Adipocyte (in vitro differentiated cells): ENCODE measurements at regions not wholly inside any gene's neighbourhood (a gene's known extent, or its start where the extent isn't known, plus 50 kb on each side); places are given as distances from the start of the nearest gene placed in this dataset.

Source experiments
- DNase-seq: peaks from one replicate; pipeline ENCODE4 v3.0.0-alpha.2; 2015; ENCODE audit warnings: low read depth
- H3K27me3 ChIP-seq: replicated peaks from 2 replicates; pipeline ENCODE4 v1.7.0; 2013; ENCODE audit warnings: mild to moderate bottlenecking, low read length, moderate library complexity; ENCODE audit not compliant: control insufficient read depth, insufficient read depth
- H3K36me3 ChIP-seq: 2 replicates; pipeline ENCODE4 v1.7.0; 2013; ENCODE audit warnings: low read length, mild to moderate bottlenecking, moderate library complexity; ENCODE audit not compliant: control insufficient read depth, insufficient read depth, severe bottlenecking
- H3K4me1 ChIP-seq: 2 replicates; pipeline ENCODE4 v1.7.0; 2013; ENCODE audit warnings: mild to moderate bottlenecking, low read length, moderate library complexity; ENCODE audit not compliant: control insufficient read depth, insufficient read depth
- H3K4me3 ChIP-seq: 2 replicates; pipeline ENCODE4 v1.7.0; 2013; ENCODE audit warnings: mild to moderate bottlenecking, low read length, moderate library complexity
- H3K9ac ChIP-seq: 2 replicates; pipeline ENCODE4 v1.7.0; 2013; ENCODE audit warnings: mild to moderate bottlenecking, low read length, moderate library complexity
- H3K9me3 ChIP-seq: 2 replicates; pipeline ENCODE4 v1.7.0; 2013; ENCODE audit warnings: mild to moderate bottlenecking, low read length, moderate library complexity; ENCODE audit not compliant: control insufficient read depth

DNA sequence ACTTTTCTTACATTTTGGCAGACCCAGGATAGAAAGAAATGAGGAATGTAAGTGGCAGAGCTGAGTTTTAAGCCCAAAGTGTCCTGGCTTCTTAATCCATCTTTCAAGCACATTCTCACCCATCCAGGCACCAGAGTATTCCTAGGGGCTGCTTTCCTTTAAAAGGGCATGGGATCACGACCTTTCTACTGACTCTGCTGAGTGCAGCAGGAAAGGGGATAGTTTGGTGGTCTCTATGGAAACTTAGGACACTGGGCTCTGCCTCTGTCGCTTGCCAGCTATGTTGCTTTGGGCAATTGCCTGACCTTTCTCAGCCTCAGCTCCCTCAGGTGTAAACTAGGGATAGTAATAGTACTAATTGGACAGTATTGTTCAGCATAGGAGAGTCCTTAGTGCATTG is 458.4 kb downstream of the PDCD6IP start:
- Histone ChIP-seq H3K4me3 (no peak overlapping the region), H3K9me3 (no peaks in the 10 kb centered on the region), H3K27me3 (peaks cover 4% of the 10 kb centered on the region), H3K4me1 (peaks cover 9% of the 10 kb centered on the region), H3K9ac (no peak overlapping the region), H3K36me3 (no peaks in the 10 kb centered on the region)
- DNase-seq: no peak

DNA sequence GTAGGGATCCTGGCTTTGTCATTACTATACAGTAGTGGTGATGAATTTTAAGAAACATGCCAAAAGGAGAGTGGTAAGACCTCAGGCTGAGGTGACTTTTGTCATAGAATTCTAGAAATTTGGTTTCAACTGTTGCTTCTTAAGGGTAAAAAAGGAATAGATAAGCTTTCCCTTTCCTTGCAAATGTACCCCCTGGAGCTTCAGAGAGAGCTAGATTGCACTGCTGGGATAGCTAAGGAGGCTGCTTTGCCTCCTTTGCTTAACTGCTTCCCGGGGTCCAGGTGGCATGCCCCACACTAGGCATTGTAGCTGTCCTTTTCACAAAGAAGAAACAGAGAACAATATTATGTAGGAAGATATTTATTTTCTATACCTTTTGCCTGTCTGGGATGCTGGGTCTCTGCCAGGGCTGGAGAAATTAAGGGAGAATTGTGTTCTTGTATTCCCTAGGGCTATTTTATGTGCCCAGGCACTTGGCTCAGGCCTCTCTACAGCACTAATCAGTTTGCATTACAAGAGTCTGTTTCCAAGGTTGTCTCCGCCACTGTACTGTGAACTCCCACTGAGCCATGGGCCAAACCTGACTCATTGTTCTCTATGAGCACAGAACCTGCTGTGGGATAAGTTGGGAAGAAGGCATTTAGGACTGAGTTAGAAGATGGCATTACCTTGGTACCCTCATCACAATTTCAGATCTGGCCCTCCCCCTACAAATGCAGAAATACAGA is 460.0 kb downstream of the PDCD6IP start:
- no peaks in the 10 kb centered on the region for H3K9me3 ChIP-seq
- H3K36me3 ChIP-seq: no peaks in the 10 kb centered on the region
- peaks cover 4% of the 10 kb centered on the region for H3K27me3 ChIP-seq
- no peak overlapping the region for H3K4me3 ChIP-seq
- H3K4me1 ChIP-seq: peaks cover 9% of the 10 kb centered on the region
- DNase-seq: no peak
- no peak overlapping the region for H3K9ac ChIP-seq

- Histone ChIP-seq H3K9ac (no peak overlapping the region), H3K9me3 (no peaks in the 10 kb centered on the region), H3K4me1 (peaks cover 23% of the 10 kb centered on the region), H3K36me3 (no peaks in the 10 kb centered on the region), H3K4me3 (peak overlapping the region; percentile 39), H3K27me3 (no peaks in the 10 kb centered on the region)
- peak; percentile 88 for DNase-seq
Measured at GRCh38 chr3:34260271-34261000, 462.0 kb downstream of the PDCD6IP start.

GRCh38 chr3:34261001-34261385 is 462.6 kb downstream of the PDCD6IP start:
- Histone ChIP-seq H3K9me3 (no peaks in the 10 kb centered on the region), H3K4me3 (peak overlapping the region; percentile 39), H3K9ac (peak overlapping the region; percentile 26), H3K36me3 (no peaks in the 10 kb centered on the region), H3K27me3 (no peaks in the 10 kb centered on the region), H3K4me1 (peaks cover 23% of the 10 kb centered on the region)
- peak; percentile 36 for DNase-seq

DNA sequence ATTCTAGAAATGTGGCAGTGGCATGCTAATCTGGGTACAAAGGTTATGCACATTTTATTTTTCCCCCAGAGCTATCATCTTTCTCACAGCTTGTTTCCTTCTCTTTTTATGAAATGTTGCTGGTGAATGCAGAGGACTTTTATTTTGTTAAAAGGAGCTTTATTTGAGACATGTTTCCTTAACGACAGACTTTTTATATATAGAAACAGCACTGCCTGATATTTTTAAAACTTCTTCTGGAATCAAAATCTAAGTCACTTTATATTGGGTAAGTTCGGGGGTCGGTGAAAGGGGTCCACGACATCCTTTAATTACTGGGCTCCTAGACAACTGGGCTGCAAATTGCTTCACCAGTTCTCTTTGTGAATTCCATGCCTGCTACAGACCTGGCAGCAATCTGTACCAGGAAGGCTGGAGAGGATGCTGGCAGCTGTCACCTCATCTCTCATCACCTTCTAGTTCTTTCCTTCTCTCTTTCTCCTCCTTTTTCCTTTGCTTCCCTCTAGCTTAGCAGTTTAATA is 464.7 kb downstream of the PDCD6IP start:
- H3K4me1 ChIP-seq: peaks cover 30% of the 10 kb centered on the region
- peak; percentile 21 for DNase-seq
- no peaks in the 10 kb centered on the region for H3K36me3 ChIP-seq
- H3K27me3 ChIP-seq: no peaks in the 10 kb centered on the region
- no peaks in the 10 kb centered on the region for H3K9me3 ChIP-seq
- H3K9ac ChIP-seq: no peak overlapping the region
- H3K4me3 ChIP-seq: no peak overlapping the region

DNA sequence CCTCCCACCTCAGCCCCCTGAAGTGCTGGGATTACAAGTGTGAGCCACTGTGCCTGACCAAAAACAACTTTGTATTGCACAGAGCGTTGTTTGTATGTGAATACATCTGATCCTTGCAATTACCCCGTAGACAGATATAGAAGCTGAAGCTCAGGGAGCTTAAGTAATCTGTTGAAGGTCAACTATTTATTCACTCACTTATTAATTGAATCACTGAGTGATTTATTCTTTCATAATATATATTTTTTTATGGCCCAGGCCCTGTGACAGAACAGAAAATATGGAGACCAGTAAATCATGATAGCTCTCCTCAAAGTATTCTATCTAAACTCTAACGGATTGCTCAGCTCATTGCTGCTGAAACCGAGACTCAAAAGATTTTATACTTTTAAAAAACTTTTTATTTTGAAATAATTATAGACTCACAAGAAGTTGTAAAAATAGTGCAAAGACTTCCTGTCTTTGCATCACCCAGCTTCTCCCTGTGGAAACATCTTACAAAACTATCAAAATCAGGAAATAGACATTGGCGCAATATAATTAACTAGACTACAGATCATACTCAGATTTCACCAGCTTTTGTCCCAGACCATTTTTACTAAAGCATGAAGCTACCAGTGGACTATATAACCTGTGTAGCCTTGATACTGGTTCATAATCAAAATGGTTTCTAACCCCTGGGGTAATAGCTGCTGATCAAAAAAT is 466.1 kb downstream of the PDCD6IP start:
- H3K36me3 ChIP-seq: no peaks in the 10 kb centered on the region
- H3K4me1 ChIP-seq: peaks cover 31% of the 10 kb centered on the region
- H3K4me3 ChIP-seq: no peak overlapping the region
- no peaks in the 10 kb centered on the region for H3K9me3 ChIP-seq
- no peak overlapping the region for H3K9ac ChIP-seq
- DNase-seq: no peak
- no peaks in the 10 kb centered on the region for H3K27me3 ChIP-seq

DNA sequence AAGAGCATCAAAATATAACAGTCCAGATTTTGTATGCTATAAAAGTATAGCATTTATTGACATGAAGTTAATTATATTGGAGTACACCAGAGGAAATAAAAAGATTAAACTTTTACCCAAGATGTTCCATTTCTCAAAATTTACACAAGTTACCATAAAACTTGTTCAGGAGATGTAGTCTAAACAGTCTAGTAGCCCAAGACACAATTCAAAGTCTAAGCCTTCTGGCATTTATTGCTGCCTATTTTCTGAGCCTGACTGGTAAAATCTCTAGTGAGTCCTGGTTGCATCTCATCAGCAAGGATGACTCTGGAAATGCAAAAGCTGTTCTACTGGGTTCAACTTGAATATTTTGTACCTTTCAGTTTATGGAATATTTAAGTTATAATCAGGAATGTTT is 468.7 kb downstream of the PDCD6IP start:
- Histone ChIP-seq H3K9ac (no peak overlapping the region), H3K4me1 (peaks cover 22% of the 10 kb centered on the region), H3K9me3 (peaks cover 5% of the 10 kb centered on the region), H3K27me3 (no peaks in the 10 kb centered on the region), H3K36me3 (no peaks in the 10 kb centered on the region), H3K4me3 (no peak overlapping the region)
- no peak for DNase-seq

DNA sequence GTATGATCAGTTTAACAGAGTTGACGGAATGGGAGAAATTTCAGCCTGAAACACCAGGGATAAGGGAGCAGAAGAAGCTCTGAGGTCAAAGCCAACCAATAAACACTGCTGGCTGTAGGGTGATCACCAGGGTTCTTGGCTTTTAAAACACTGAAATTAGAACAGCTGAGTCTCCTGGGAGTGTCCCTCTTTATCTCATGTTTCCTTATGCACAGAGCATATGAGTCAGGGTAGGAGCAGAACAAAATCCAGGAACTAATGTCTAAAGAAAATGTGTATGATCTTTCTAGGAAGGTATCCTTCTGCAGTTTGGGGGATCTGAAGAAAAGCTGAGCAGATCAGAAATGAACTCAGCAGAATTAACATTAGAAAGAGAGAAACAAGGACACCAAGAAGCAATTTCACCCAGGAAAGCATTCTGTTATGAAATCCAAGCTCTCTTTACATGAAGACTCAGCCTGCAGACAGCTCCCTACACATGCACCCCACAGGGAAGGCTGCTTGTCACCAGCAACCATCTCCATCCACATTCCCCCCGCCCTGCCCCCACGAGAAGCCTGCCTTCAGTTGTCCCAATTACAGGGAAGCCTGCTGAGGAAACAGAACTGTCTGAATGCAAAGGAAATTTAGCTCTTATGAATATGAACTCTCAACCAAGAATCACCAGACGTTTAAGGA is 469.7 kb downstream of the PDCD6IP start:
- peak; percentile 55 for DNase-seq
- H3K9ac ChIP-seq: no peak overlapping the region
- H3K36me3 ChIP-seq: no peaks in the 10 kb centered on the region
- H3K27me3 ChIP-seq: no peaks in the 10 kb centered on the region
- H3K4me3 ChIP-seq: no peak overlapping the region
- peaks cover 22% of the 10 kb centered on the region for H3K4me1 ChIP-seq
- H3K9me3 ChIP-seq: peaks cover 8% of the 10 kb centered on the region

DNA sequence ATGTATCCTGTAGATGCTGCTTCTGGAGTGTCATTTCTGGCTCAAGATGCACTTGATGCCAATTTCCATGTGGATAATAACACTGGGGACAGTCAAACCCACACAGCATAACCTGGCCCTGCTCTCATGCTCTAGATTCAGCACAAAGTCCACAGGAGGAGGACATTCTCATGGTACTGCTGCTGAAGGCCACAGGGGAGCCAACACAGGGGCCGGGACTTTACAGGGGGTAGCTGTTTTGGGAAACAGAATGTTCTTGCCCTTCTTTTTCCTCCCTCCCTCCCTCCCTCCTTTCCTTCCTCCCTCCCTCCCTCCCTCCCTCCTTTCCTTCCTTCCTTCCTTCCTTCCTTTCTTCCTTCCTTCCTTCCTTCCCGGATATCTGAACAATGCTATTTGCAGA is 477.4 kb downstream of the PDCD6IP start:
- DNase-seq: no peak
- H3K36me3 ChIP-seq: no peaks in the 10 kb centered on the region

DNA sequence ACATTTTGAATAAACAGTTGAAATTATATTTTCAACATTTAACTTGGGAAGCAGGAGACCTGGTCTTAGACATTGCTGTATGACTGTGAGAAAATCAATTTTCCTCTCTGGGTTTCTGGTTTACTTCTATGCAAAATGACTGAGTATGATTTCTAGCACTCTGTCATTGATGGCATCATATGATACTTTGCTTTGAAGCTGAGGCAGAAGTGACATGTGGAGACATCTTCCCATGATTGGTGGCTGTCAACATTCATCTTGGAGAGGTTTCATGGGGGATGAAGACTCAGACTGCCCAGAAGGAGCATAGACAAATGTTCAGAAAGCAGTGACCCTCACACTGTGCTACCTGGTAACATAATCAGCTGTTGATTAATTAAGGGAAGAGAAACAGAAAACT is 477.9 kb downstream of the PDCD6IP start:
- H3K36me3 ChIP-seq: no peaks in the 10 kb centered on the region

More for the DNA sequence above, 477.4 kb downstream of the PDCD6IP start:
- H3K9me3 ChIP-seq: peaks cover 8% of the 10 kb centered on the region
- no peak overlapping the region for H3K4me3 ChIP-seq
- no peaks in the 10 kb centered on the region for H3K27me3 ChIP-seq
- H3K9ac ChIP-seq: no peak overlapping the region
- no peaks in the 10 kb centered on the region for H3K4me1 ChIP-seq

GRCh38 chr3:34277110-34277509 is 478.7 kb downstream of the PDCD6IP start:
- no peak overlapping the region for H3K4me3 ChIP-seq
- H3K4me1 ChIP-seq: no peaks in the 10 kb centered on the region
- peaks cover 3% of the 10 kb centered on the region for H3K9me3 ChIP-seq
- no peaks in the 10 kb centered on the region for H3K36me3 ChIP-seq
- DNase-seq: no peak
- no peak overlapping the region for H3K9ac ChIP-seq
- H3K27me3 ChIP-seq: no peaks in the 10 kb centered on the region

More for the DNA sequence above, 477.9 kb downstream of the PDCD6IP start:
- peaks cover 8% of the 10 kb centered on the region for H3K9me3 ChIP-seq
- no peak overlapping the region for H3K9ac ChIP-seq
- DNase-seq: no peak
- H3K4me3 ChIP-seq: no peak overlapping the region
- H3K4me1 ChIP-seq: no peaks in the 10 kb centered on the region
- H3K27me3 ChIP-seq: no peaks in the 10 kb centered on the region
